Neural cell (in vitro differentiated cells): ENCODE measurements at regions not wholly inside any gene's neighbourhood (a gene's known extent, or its start where the extent isn't known, plus 50 kb on each side); places are given as distances from the start of the nearest gene placed in this dataset.

ENCODE experiments used
- H2AFZ ChIP-seq: fragments of 200-600, 300-800 bp; sonication (generic), shearing (Covaris generic); 2 replicates; pipeline ENCODE4 v1.6.0; 2014; ENCODE audit warnings: low read depth, mild to moderate bottlenecking, antibody characterized with exemption, low read length, moderate library complexity
- H3F3A ChIP-seq: fragments of 200-600 bp; shearing (Covaris generic); 2 replicates; pipeline ENCODE4 v1.6.1; 2016; ENCODE audit warnings: mild to moderate bottlenecking, moderate library complexity, mixed read lengths, antibody characterized with exemption, low read length; ENCODE audit not compliant: insufficient read depth, poor library complexity, severe bottlenecking
- H3K27ac ChIP-seq: fragments of 200-600, 300-800 bp; sonication (generic), shearing (Covaris generic); 2 replicates; pipeline ENCODE4 v1.5.1; 2014; ENCODE audit warnings: mild to moderate bottlenecking, low read length, moderate library complexity
- H3K27me3 ChIP-seq: fragments of 300-800, 200-600 bp; sonication (generic), shearing (Covaris generic); 2 replicates; pipeline ENCODE4 v1.6.0; 2014; ENCODE audit warnings: mild to moderate bottlenecking, low read depth, low read length, moderate library complexity; ENCODE audit not compliant: insufficient read depth
- H3K36me3 ChIP-seq: fragments of 300-800, 200-600 bp; sonication (generic), shearing (Covaris generic); 2 replicates; pipeline ENCODE4 v1.5.1; 2014; ENCODE audit warnings: mild to moderate bottlenecking, antibody characterized with exemption, low read length, moderate library complexity; ENCODE audit not compliant: insufficient read depth
- H3K4me2 ChIP-seq: fragments of 300-800, 200-600 bp; sonication (generic), shearing (Covaris generic); 2 replicates; pipeline ENCODE4 v1.6.0; 2014; ENCODE audit warnings: mild to moderate bottlenecking, low read length
- H3K4me3 ChIP-seq: fragments of 300-800, 200-600 bp; sonication (generic), shearing (Covaris generic); 2 replicates; pipeline ENCODE4 v1.5.1; 2014; ENCODE audit warnings: mild to moderate bottlenecking, low read length, moderate library complexity
- H3K79me2 ChIP-seq: fragments of 200-600 bp; shearing (Covaris generic); replicated peaks from 2 replicates; pipeline ENCODE4 v1.6.0; 2014; ENCODE audit warnings: mild to moderate bottlenecking, low read length, moderate library complexity; ENCODE audit not compliant: insufficient read depth
- H3K9ac ChIP-seq: fragments of 300-800, 200-600 bp; sonication (generic), shearing (Covaris generic); 2 replicates; pipeline ENCODE4 v1.6.1; 2016; ENCODE audit warnings: mild to moderate bottlenecking, low read length, mixed read lengths
- H3K9me2 ChIP-seq: fragments of 200-600 bp; shearing (Covaris generic); 2 replicates; pipeline ENCODE4 v1.6.1; 2016; ENCODE audit warnings: mild to moderate bottlenecking, low read length, mixed read lengths; ENCODE audit not compliant: insufficient read depth
- H3K9me3 ChIP-seq: fragments of 200-600, 300-800 bp; sonication (generic), shearing (Covaris generic); 2 replicates; pipeline ENCODE4 v1.6.1; 2016; ENCODE audit warnings: mild to moderate bottlenecking, mixed run types, low read length, moderate library complexity, mixed read lengths
- H4K20me1 ChIP-seq: fragments of 200-600 bp; shearing (Covaris generic); 2 replicates; pipeline ENCODE4 v1.6.1; 2016; ENCODE audit warnings: mild to moderate bottlenecking, mixed run types; ENCODE audit not compliant: insufficient read depth
- EP300 ChIP-seq: fragments of 450-650 bp; conservative IDR thresholded peaks from 2 replicates; pipeline ENCODE4 v1.6.1; 2014; ENCODE audit warnings: antibody characterized with exemption, mild to moderate bottlenecking, moderate library complexity; ENCODE audit not compliant: poor library complexity, severe bottlenecking
- EZH2 ChIP-seq: fragments of 200-600, 300-800 bp; shearing (Covaris generic), sonication (generic); IDR thresholded peaks from 2 replicates; pipeline ENCODE4 v1.6.1; 2014; ENCODE audit warnings: antibody characterized with exemption, low read length, borderline replicate concordance, mild to moderate bottlenecking; ENCODE audit not compliant: insufficient read depth, poor library complexity, severe bottlenecking
- MXI1 ChIP-seq: fragments of 450-650 bp; conservative IDR thresholded peaks from 2 replicates; pipeline ENCODE4 v1.6.1; 2014; ENCODE audit warnings: antibody characterized with exemption, mild to moderate bottlenecking; ENCODE audit not compliant: poor library complexity, severe bottlenecking
- POLR2AphosphoS5 ChIP-seq: IDR thresholded peaks from 2 replicates; pipeline ENCODE4 v1.6.1; 2012
- RAD21 ChIP-seq: fragments of 450-650 bp; conservative IDR thresholded peaks from 2 replicates; pipeline ENCODE4 v1.6.1; 2014; ENCODE audit warnings: antibody characterized with exemption, mild to moderate bottlenecking, moderate library complexity
- REST ChIP-seq: IDR thresholded peaks from 2 replicates; pipeline ENCODE4 v1.6.1; 2012; ENCODE audit warnings: borderline replicate concordance
- SMC3 ChIP-seq: fragments of 450-650 bp; conservative IDR thresholded peaks from 2 replicates; pipeline ENCODE4 v1.6.1; 2014; ENCODE audit warnings: antibody characterized with exemption, mild to moderate bottlenecking, moderate library complexity; ENCODE audit not compliant: poor library complexity
- TAF1 ChIP-seq: IDR thresholded peaks from 2 replicates; pipeline ENCODE4 v1.6.1; 2012; ENCODE audit warnings: low read depth
- TF ChIP-seq, protein P1 (sequence below): fragments of 450-650 bp; IDR thresholded peaks from 2 replicates; pipeline ENCODE4 v1.5.1; 2014; ENCODE audit warnings: antibody characterized with exemption, mild to moderate bottlenecking, moderate library complexity; ENCODE audit not compliant: poor library complexity, severe bottlenecking

- Histone ChIP-seq H2AFZ (no peak overlapping the region), H3K36me3 (no peaks in the 10 kb centered on the region), H3K79me2 (peaks cover 66% of the 10 kb centered on the region), H3K4me3 (no peak overlapping the region), H4K20me1 (no peaks in the 10 kb centered on the region), H3K4me2 (no peak overlapping the region), H3F3A (peaks cover 4% of the 10 kb centered on the region), H3K27ac (peak overlapping the region; percentile 94), H3K27me3 (no peaks in the 10 kb centered on the region), H3K9me2 (no peaks in the 10 kb centered on the region), H3K9me3 (no peaks in the 10 kb centered on the region), H3K9ac (peak overlapping the region; percentile 56)
- TF ChIP-seq TAF1 (no peak), RAD21 (no peak), EZH2 (no peak), REST (no peak), SMC3 (no peak), EP300 (no peak), MXI1 (no peak), POLR2AphosphoS5 (no peak)
- TF ChIP-seq, protein P1, sequence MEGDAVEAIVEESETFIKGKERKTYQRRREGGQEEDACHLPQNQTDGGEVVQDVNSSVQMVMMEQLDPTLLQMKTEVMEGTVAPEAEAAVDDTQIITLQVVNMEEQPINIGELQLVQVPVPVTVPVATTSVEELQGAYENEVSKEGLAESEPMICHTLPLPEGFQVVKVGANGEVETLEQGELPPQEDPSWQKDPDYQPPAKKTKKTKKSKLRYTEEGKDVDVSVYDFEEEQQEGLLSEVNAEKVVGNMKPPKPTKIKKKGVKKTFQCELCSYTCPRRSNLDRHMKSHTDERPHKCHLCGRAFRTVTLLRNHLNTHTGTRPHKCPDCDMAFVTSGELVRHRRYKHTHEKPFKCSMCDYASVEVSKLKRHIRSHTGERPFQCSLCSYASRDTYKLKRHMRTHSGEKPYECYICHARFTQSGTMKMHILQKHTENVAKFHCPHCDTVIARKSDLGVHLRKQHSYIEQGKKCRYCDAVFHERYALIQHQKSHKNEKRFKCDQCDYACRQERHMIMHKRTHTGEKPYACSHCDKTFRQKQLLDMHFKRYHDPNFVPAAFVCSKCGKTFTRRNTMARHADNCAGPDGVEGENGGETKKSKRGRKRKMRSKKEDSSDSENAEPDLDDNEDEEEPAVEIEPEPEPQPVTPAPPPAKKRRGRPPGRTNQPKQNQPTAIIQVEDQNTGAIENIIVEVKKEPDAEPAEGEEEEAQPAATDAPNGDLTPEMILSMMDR = no peak
Observed at GRCh38 chr15:37877851-37878741, 56.3 kb upstream of the TMCO5A start.

GRCh38 chr15:37880009-37880834 is 54.2 kb upstream of the TMCO5A start:
- Histone ChIP-seq H3K36me3 (no peaks in the 10 kb centered on the region), H3K9ac (peak overlapping the region; percentile 59), H3K27me3 (no peaks in the 10 kb centered on the region), H2AFZ (no peak overlapping the region), H4K20me1 (no peaks in the 10 kb centered on the region), H3K4me2 (peak overlapping the region; percentile 32), H3F3A (peaks cover 4% of the 10 kb centered on the region), H3K4me3 (peak overlapping the region; percentile 43), H3K27ac (peak overlapping the region; percentile 94), H3K9me2 (no peaks in the 10 kb centered on the region), H3K79me2 (peaks cover 77% of the 10 kb centered on the region), H3K9me3 (no peaks in the 10 kb centered on the region)
- TF ChIP-seq POLR2AphosphoS5 = peak; percentile 22
- no peak for TF ChIP-seq EZH2
- peak; percentile 97 for TF ChIP-seq RAD21
- TF ChIP-seq EP300 = peak; percentile 83
- no peak for TF ChIP-seq MXI1
- TF ChIP-seq, protein P1 = peak; percentile 94
- TF ChIP-seq SMC3 = peak; percentile 95
- TF ChIP-seq TAF1 = peak; percentile 54
- peak; percentile 74 for TF ChIP-seq REST
